GM15510 (cell line): ENCODE measurements at regions not wholly inside any gene's neighbourhood (a gene's known extent, or its start where the extent isn't known, plus 50 kb on each side); places are given as distances from the start of the nearest gene placed in this dataset.

ENCODE experiments used
- POLR2A ChIP-seq: IDR thresholded peaks from 3 replicates; pipeline ENCODE4 v1.6.1; 2011; ENCODE audit warnings: borderline replicate concordance; ENCODE audit not compliant: insufficient read length; ENCODE audit errors: extremely low read depth

DNA sequence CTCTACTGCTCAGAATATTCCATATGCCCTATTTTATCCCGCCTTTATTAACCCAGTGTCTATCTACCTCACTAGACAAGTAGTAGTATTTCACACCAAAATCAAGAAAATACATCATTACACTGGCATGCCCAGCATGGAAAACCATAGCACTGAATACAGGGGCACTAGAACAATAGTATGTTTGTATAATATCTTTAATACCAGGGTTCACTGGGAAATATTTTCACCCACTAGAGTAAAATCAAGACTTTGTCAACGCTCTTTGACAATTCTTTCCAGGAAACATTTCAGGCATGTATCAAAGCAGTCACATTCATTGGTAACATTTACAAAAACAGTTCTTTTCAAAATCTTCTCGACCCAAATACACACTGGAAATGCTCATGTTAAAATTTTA lies 119.3 kb upstream of the BEND6 start:
- TF ChIP-seq POLR2A: no peak

DNA sequence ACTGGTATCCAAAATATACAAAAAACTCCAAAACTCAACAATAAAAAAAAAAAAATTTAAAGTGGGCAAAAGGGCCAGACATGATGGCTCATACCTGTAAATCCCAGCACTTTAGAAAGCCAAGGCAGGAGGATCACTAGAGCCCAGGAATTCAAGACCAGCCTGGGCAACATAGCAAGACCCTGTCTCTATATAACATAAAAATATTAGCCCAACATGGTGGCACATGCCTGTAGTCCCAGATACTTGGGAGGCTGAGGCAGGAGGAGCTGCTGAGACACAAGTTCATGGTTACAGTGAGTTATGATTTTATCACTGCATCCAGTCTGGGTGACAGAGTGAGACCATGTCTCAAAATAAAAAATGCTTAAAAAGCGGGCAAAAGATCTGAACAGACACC lies 121.0 kb upstream of the BEND6 start:
- no peak for TF ChIP-seq POLR2A

DNA sequence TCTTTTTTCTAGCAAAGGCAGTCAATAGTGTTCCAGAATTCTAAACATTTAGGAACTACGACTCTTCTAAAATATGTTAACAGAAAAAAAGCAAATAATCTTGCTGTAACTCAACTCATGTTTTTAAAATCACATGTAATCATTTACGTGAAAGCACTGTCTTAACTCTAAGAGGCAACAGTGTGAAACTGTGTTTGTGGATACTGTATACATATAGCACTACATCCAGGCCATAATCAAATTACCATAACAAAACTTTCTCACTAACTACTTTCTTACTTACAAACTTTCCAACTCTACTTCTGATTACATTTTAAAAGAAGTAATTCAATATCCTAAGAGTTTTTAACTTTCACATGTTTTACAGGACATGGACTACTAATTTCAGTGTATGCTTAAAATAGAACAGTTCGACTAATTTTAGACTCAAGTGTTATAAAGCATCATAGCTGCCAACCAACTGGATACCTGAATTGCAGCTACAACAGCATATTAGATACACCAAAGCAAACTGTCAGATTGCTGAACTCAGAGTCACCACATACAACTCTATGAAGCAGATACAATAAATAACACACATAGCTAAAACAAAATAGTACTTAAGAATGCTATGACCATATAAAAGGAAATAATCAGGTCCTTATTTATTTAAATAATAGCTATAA lies 121.6 kb upstream of the BEND6 start:
- no peak for TF ChIP-seq POLR2A

DNA sequence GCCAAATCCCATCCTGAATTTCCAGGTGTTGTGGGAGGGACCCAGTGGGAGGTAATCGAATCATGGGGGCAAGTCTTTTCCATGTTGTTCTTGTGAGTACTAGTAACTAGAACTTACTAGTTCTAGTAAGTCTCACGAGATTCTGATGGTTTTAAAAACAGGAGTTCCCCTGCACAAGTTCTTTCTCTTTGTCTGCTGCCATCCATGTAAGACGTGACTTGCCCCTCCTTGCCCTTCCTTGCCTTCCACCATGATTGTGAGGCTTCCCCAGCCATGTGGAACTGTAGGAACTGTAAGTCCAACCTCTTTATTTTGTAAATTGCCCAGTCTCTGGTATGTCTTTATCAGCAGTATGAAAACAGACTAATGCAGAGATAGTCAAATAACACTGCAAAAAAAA lies 122.7 kb upstream of the BEND6 start:
- TF ChIP-seq POLR2A: no peak

DNA sequence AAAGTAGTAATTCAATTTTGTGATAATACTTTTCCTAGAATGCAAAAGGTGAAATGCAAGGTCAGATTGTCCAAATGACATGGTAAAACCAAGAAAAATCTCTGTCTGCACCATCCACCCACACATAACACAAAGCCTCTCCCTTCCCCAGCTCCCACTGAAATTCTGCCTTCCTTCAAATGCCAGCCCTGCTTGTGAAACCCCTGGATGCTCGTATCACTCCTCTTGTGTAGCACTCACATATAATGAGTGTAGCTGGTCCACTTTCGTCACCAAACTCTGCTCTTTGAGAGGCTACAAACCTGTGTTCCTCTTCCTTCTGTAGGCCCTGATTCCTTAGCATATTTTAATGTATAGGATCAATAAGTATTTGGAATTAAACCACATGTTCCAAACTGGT lies 123.6 kb upstream of the BEND6 start:
- TF ChIP-seq POLR2A: no peak

DNA sequence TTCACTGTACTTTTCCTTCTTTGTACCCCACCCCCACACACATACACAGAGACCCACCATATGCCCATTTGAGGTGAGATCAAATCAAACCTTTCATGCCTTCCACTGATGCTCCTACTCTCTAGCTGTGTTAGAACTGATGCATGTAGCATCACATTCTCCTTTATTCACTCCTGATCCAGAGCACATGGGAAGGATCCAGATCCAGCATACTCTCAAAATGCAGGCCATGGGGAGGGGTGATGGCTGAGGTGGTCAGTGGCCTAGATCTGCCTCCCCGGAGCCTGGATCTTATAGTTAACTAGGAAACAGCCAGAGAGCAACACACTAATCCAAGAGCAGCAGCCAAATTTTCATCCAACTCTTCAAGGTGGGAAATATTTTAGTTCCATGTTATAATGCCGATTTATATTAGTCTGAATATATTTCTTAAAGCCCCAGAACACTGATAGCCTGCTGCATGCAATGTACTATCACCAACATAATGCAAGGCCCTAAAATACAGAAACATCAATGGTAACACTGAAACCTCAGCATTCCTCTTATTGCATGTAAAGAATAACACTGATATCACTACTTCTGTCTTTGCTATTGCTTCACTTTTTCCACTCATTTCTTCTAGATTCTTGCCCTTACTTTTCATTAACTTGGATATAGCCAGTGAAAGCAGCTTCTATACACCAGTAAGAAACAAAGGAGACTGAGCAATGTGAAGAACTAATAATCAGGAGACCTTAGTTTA lies 126.8 kb upstream of the BEND6 start:
- TF ChIP-seq POLR2A: no peak

DNA sequence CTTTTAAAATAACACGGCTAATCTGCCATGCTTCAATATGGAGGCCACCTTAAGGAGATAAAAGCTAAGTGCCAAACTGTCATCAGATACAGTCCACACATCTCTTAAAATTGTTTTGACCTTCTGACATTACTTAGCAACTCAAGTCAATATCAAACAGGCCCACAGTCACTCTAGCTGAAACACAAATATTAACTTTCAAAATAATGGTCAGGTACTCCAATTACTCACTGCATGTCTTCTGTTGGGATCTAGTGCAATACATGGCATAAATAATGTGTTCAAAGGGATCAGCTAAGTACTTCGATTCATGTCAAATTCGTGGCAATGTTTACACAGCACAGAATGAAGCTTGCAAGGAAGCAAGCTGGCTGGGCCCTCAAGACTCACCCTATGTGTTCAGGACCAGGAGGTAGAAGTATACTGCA lies 133.9 kb upstream of the BEND6 start:
- no peak for TF ChIP-seq POLR2A

DNA sequence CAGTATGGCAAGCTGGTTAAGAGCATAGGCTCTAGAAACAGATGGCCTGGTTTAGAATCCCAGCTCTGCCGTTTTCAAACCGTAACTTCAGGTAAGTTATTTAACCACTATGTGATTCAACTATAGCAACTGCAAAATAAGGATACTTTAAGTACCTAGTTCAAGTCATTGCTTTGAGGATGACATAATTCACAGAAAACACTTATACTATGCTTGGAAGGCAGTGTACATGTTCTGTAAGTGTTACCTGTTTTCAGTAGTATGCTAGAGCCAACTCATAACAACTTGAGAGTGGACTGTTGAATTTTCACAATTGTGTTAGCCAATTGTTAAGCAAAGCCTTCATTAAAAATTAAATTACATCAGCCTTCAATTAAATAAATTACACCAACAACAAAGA lies 134.8 kb upstream of the BEND6 start:
- TF ChIP-seq POLR2A: no peak

DNA sequence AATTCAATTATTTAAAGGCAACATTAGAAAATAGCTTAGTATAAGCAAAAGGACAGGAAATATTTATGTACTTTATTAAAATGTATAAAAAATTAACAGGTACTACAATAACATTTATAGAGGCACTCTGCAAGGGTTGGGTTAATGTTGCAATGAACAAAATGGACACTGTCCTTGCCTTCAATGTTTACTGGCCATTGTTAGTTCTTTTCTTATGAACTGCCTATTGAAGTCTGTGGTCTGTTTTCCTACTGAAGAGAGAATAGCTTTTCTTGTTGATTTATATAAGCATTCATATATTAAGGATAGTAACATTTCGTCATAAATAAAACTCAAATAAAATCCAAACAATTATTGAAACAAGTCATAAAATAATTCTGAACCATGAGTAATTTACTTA lies 135.3 kb upstream of the BEND6 start:
- TF ChIP-seq POLR2A: no peak

DNA sequence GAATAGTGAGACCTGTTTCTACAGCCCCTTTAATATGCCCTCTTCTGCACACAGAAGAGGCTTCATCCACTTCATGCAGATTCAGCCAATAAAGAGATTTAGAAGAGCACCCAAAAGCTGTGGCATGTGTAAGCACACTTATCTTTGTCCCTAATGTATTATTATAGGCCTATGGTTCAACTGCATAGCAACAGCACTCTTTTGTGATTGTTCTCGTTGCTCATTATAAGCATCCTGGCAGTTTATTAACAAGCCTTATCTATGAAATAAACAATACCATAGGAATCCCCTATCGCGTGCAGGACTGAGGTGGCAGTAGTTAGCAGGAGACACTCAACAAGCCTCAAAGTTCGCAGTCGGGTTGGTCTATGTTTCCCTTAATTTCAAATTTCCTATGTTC lies 138.5 kb upstream of the BEND6 start:
- TF ChIP-seq POLR2A: no peak

DNA sequence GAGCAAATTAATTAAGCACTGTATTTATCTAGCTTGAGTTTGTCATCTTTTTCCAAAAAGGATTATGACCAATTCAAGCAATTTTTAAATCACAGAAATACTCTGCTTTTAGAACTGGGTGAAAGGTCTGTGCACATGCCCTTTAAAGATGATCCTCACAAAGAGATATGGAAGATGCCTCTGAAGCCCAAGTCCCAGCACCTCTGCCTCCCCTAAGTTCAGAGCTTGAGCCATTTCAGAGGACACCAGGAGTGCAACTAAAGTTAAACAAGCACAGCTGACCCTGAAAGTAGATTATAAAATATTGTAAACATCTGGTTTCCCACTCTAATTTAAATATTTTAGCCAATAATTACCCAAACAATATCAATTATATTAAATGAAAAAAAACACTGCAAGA lies 139.5 kb upstream of the BEND6 start:
- no peak for TF ChIP-seq POLR2A

DNA sequence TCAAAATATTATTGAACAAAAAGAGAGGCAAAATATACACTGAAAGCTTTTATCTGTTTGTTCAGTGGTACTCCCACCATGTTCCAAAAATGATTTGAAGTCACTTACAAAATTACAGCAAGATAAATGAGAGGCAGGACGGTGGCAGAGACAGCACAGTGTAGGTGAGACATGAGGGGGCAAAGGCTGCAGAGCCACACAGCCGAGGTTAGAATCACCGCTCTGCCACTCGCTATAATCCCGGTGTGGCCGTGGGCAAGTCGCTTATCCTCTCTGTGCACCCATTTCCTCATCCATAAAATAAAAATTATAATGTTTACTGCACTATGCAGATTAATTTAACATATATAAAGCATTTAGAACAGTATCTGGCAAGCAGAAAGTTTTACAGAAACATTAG lies 140.1 kb upstream of the BEND6 start:
- TF ChIP-seq POLR2A: no peak

DNA sequence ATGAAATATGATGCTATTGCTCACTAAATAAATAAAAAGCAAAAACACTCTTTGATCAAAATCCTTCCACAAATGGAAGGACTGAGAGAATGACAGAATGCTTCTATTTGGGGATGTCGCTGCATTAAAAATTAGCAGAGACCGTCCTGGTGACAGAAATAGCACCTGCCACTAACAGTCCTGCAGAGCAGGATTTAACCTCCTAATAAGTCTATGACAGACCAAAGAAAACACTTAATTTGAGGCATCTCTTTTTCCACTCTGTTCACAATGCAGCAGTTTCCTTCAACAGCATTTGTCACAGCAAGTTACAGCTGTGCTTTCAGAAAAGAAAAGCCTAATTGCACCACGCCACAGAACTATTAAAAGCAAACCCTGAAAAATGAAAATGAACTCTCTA lies 140.6 kb upstream of the BEND6 start:
- no peak for TF ChIP-seq POLR2A

DNA sequence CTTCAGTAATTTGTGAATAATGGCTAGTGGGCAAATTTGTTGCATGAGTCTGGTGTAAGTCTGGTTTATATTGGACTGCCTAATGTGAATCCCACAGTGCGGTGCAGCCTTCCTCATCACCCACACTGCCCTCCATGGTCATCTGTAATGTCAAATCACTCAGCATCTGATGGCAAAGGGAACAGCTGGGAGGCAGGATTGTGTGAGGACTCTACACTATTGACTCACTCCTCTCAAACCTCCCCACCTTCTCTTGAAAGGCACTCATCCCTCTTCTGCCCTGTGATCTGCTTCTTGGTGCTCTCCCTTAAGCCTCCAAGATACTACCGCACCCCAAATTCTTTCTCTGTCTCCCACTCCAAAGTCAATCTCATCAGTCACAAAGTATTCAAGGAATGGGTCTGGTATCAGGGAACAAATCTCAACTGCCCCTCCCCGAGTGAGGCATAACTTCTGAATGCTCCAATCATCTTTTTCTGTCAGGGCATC lies 146.0 kb upstream of the BEND6 start:
- no peak for TF ChIP-seq POLR2A

DNA sequence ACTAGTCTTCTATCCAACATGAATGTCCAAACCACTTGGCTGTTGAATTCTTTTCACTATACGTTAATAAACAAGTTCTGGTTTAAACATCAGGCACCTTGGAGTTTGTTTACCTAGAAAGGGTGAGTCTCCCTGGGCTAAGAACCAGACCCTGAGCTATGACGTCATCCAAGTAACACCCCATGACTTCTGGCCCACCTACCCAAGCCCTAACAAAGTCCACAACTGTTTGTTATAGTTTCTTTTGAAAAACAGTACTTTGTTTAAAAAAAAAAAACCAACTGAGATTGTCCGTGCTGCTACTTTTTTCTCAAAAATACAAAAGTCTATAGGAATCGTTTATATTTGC lies 146.9 kb upstream of the BEND6 start:
- no peak for TF ChIP-seq POLR2A

DNA sequence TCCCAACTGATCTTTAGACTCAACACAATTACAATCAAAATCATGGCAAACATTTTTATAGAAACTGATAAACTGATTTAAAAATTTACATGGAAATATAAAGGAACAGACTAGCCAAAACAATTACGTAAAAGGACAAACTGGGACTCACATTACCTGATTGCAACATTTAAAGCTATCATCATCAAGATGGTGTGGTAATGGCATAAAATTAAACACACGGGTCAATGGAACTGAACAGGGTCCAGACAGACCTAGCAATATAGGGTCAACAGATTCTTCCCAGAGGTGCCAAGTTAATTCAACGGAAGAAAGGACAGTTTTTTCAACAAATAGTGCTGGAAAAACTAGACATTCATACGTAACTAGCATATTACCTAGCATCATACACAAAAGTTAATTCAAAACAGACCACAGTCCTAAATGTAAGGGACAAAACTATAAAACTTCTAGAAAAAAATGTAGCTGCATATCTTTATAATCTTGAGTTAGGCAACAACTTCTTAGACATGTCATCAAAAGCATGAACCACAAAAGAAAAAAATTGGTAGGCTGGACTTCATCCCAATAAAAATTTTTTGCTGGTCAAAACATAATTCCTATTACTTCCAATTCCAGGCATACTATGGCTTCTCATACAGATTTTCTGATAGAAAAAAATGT lies 147.4 kb upstream of the BEND6 start:
- TF ChIP-seq POLR2A: no peak
